ENCODE measurements at regions not wholly inside any gene's neighbourhood (a gene's known extent, or its start where the extent isn't known, plus 50 kb on each side); places are given as distances from the start of the nearest gene placed in this dataset.

GRCh38 chr10:33810986-33811385 is 476.5 kb upstream of the NRP1 start:
- Mint-ChIP-seq H3K4me1 (no peaks in the 10 kb centered on the region), H3K4me3 (no peak overlapping the region), H3K9me3 (peaks cover 1% of the 10 kb centered on the region), H3K27me3 (no peaks in the 10 kb centered on the region), H3K36me3 (no peaks in the 10 kb centered on the region), H3K27ac (no peak overlapping the region)
- DNase-seq (ENCODE audit: low spot score in 2 of 2) (no peak), ATAC-seq (ENCODE audit: low read depth) (no peak)

GRCh38 chr10:33809732-33810131 is 475.3 kb upstream of the NRP1 start:
- ATAC-seq (ENCODE audit: low read depth), result no peak
- no peak overlapping the region for H3K27ac Mint-ChIP-seq
- no peaks in the 10 kb centered on the region for H3K4me1 Mint-ChIP-seq
- DNase-seq (ENCODE audit: low spot score in 2 of 2), result no peak
- H3K27me3 Mint-ChIP-seq, result no peaks in the 10 kb centered on the region
- H3K4me3 Mint-ChIP-seq, result no peak overlapping the region
- H3K9me3 Mint-ChIP-seq, result no peaks in the 10 kb centered on the region
- no peaks in the 10 kb centered on the region for H3K36me3 Mint-ChIP-seq

- Mint-ChIP-seq H3K4me3 (no peak overlapping the region), H3K27me3 (no peaks in the 10 kb centered on the region), H3K27ac (no peak overlapping the region), H3K4me1 (no peaks in the 10 kb centered on the region), H3K9me3 (no peaks in the 10 kb centered on the region), H3K36me3 (no peaks in the 10 kb centered on the region)
- no peak for ATAC-seq (ENCODE audit: low read depth)
- no peak for DNase-seq (ENCODE audit: low spot score in 2 of 2)
Measured at GRCh38 chr10:33808475-33808874, 474.0 kb upstream of the NRP1 start.

- Mint-ChIP-seq H3K4me1 (no peaks in the 10 kb centered on the region), H3K4me3 (no peak overlapping the region), H3K27ac (no peak overlapping the region), H3K9me3 (no peaks in the 10 kb centered on the region), H3K27me3 (no peaks in the 10 kb centered on the region), H3K36me3 (no peaks in the 10 kb centered on the region)
- ATAC-seq (ENCODE audit: low read depth) (no peak), DNase-seq (ENCODE audit: low spot score in 2 of 2) (no peak)
Measured at GRCh38 chr10:33807531-33808359, 473.3 kb upstream of the NRP1 start.

GRCh38 chr10:33805831-33806230 is 471.4 kb upstream of the NRP1 start:
- DNase-seq (ENCODE audit: low spot score in 2 of 2), result no peak
- Mint-ChIP-seq H3K27me3 (no peaks in the 10 kb centered on the region), H3K27ac (no peak overlapping the region), H3K36me3 (no peaks in the 10 kb centered on the region), H3K4me1 (no peaks in the 10 kb centered on the region), H3K9me3 (no peaks in the 10 kb centered on the region), H3K4me3 (no peak overlapping the region)
- ATAC-seq (ENCODE audit: low read depth), result no peak

- DNase-seq (ENCODE audit: low spot score in 2 of 2) (no peak), ATAC-seq (ENCODE audit: low read depth) (no peak)
- H3K4me3 Mint-ChIP-seq, result no peak overlapping the region
- no peaks in the 10 kb centered on the region for H3K4me1 Mint-ChIP-seq
- H3K9me3 Mint-ChIP-seq, result no peaks in the 10 kb centered on the region
- no peaks in the 10 kb centered on the region for H3K27me3 Mint-ChIP-seq
- H3K36me3 Mint-ChIP-seq, result no peaks in the 10 kb centered on the region
- H3K27ac Mint-ChIP-seq, result no peak overlapping the region
Measured at GRCh38 chr10:33804584-33804983, 470.1 kb upstream of the NRP1 start.

GRCh38 chr10:33803248-33803647 is 468.8 kb upstream of the NRP1 start:
- Mint-ChIP-seq H3K27me3 (no peaks in the 10 kb centered on the region), H3K4me1 (no peaks in the 10 kb centered on the region), H3K9me3 (no peaks in the 10 kb centered on the region), H3K4me3 (no peak overlapping the region), H3K36me3 (no peaks in the 10 kb centered on the region), H3K27ac (no peak overlapping the region)
- DNase-seq (ENCODE audit: low spot score in 2 of 2) (no peak), ATAC-seq (ENCODE audit: low read depth) (no peak)

GRCh38 chr10:33802566-33802965 is 468.1 kb upstream of the NRP1 start:
- Mint-ChIP-seq H3K4me3 (no peak overlapping the region), H3K4me1 (no peaks in the 10 kb centered on the region), H3K27ac (no peak overlapping the region), H3K27me3 (no peaks in the 10 kb centered on the region), H3K36me3 (no peaks in the 10 kb centered on the region), H3K9me3 (no peaks in the 10 kb centered on the region)
- ATAC-seq (ENCODE audit: low read depth), result no peak
- no peak for DNase-seq (ENCODE audit: low spot score in 2 of 2)

GRCh38 chr10:33801705-33802104 is 467.2 kb upstream of the NRP1 start:
- no peaks in the 10 kb centered on the region for H3K4me1 Mint-ChIP-seq
- H3K4me3 Mint-ChIP-seq, result no peak overlapping the region
- ATAC-seq (ENCODE audit: low read depth) (no peak), DNase-seq (ENCODE audit: low spot score in 2 of 2) (no peak)
- no peaks in the 10 kb centered on the region for H3K27me3 Mint-ChIP-seq
- no peaks in the 10 kb centered on the region for H3K36me3 Mint-ChIP-seq
- no peak overlapping the region for H3K27ac Mint-ChIP-seq
- no peaks in the 10 kb centered on the region for H3K9me3 Mint-ChIP-seq

GRCh38 chr10:33800986-33801385 is 466.5 kb upstream of the NRP1 start:
- Mint-ChIP-seq H3K9me3 (no peaks in the 10 kb centered on the region), H3K27ac (no peak overlapping the region), H3K27me3 (no peaks in the 10 kb centered on the region), H3K4me3 (no peak overlapping the region), H3K36me3 (no peaks in the 10 kb centered on the region), H3K4me1 (no peaks in the 10 kb centered on the region)
- no peak for ATAC-seq (ENCODE audit: low read depth)
- no peak for DNase-seq (ENCODE audit: low spot score in 2 of 2)

- Mint-ChIP-seq H3K27ac (no peak overlapping the region), H3K4me1 (no peaks in the 10 kb centered on the region)
Measured at GRCh38 chr10:33800545-33800944, 466.1 kb upstream of the NRP1 start.

GRCh38 chr10:33799944-33800323 is 465.5 kb upstream of the NRP1 start:
- no peak for ATAC-seq (ENCODE audit: low read depth)
- Mint-ChIP-seq H3K4me1 (no peaks in the 10 kb centered on the region), H3K4me3 (no peak overlapping the region), H3K9me3 (peaks cover 2% of the 10 kb centered on the region), H3K36me3 (no peaks in the 10 kb centered on the region), H3K27ac (no peak overlapping the region), H3K27me3 (no peaks in the 10 kb centered on the region)
- DNase-seq (ENCODE audit: low spot score in 2 of 2), result no peak

More at GRCh38 chr10:33800545-33800944, 466.1 kb upstream of the NRP1 start:
- Mint-ChIP-seq H3K36me3 (no peaks in the 10 kb centered on the region), H3K4me3 (no peak overlapping the region), H3K9me3 (peaks cover under 1% of the 10 kb centered on the region), H3K27me3 (no peaks in the 10 kb centered on the region)
- ATAC-seq (ENCODE audit: low read depth) (no peak), DNase-seq (ENCODE audit: low spot score in 2 of 2) (no peak)

GRCh38 chr10:33799281-33799943 is 464.9 kb upstream of the NRP1 start:
- Mint-ChIP-seq H3K4me1 (no peaks in the 10 kb centered on the region), H3K36me3 (no peaks in the 10 kb centered on the region), H3K4me3 (no peak overlapping the region), H3K27me3 (no peaks in the 10 kb centered on the region), H3K9me3 (peaks cover 2% of the 10 kb centered on the region), H3K27ac (no peak overlapping the region)
- DNase-seq (ENCODE audit: low spot score in 2 of 2) (no peak), ATAC-seq (ENCODE audit: low read depth) (no peak)

- H3K4me1 Mint-ChIP-seq, result no peaks in the 10 kb centered on the region
- H3K27me3 Mint-ChIP-seq, result no peaks in the 10 kb centered on the region
- H3K4me3 Mint-ChIP-seq, result no peak overlapping the region
- DNase-seq (ENCODE audit: low spot score in 2 of 2), result no peak
- H3K36me3 Mint-ChIP-seq, result no peaks in the 10 kb centered on the region
- peaks cover 2% of the 10 kb centered on the region for H3K9me3 Mint-ChIP-seq
- no peak for ATAC-seq (ENCODE audit: low read depth)
- no peak overlapping the region for H3K27ac Mint-ChIP-seq
Measured at GRCh38 chr10:33798754-33799153, 464.3 kb upstream of the NRP1 start.

GRCh38 chr10:33796680-33797079 is 462.2 kb upstream of the NRP1 start:
- H3K4me3 Mint-ChIP-seq, result no peak overlapping the region
- no peaks in the 10 kb centered on the region for H3K27me3 Mint-ChIP-seq
- H3K36me3 Mint-ChIP-seq, result no peaks in the 10 kb centered on the region
- DNase-seq (ENCODE audit: low spot score in 2 of 2) (no peak), ATAC-seq (ENCODE audit: low read depth) (no peak)
- H3K4me1 Mint-ChIP-seq, result no peaks in the 10 kb centered on the region
- H3K27ac Mint-ChIP-seq, result no peak overlapping the region
- H3K9me3 Mint-ChIP-seq, result peaks cover 2% of the 10 kb centered on the region
